Transverse colon (tissue), 4 donors: ENCODE measurements at regions not wholly inside any gene's neighbourhood (a gene's known extent, or its start where the extent isn't known, plus 50 kb on each side); places are given as distances from the start of the nearest gene placed in this dataset.

ENCODE experiments used
- DNase-seq: peaks from one replicate; pipeline ENCODE4 v3.0.0-alpha.2; 2019
- H3K27ac ChIP-seq, 4 donors: fragments of 200-600 bp; sonication (generic); 2 replicates each; pipeline ENCODE4 v1.5.1; 2016 to 2018; ENCODE audit warnings: inconsistent platforms in 4 of 4
- H3K27me3 ChIP-seq: fragments of 200-600 bp; sonication (generic); 2 replicates; pipeline ENCODE4 v1.5.1; 2017; ENCODE audit warnings: inconsistent platforms
- H3K36me3 ChIP-seq, 4 donors: fragments of 200-600 bp; sonication (generic); 2 replicates each; pipeline ENCODE4 v1.5.1; 2017 to 2019; ENCODE audit warnings: inconsistent platforms in 4 of 4
- H3K4me1 ChIP-seq, 4 donors: fragments of 200-600 bp; sonication (generic); 2 replicates each; pipeline ENCODE4 v1.5.1; 2017 to 2020; ENCODE audit warnings: inconsistent platforms in 4 of 4
- H3K4me3 ChIP-seq, 4 donors: fragments of 200-600 bp; sonication (generic); 1 replicate in 1 of 4; 2 replicates in 3 of 4; pipeline versions ENCODE4 v1.5.1 to v1.6.1; 2017 to 2019; ENCODE audit warnings: inconsistent platforms in 4 of 4
- H3K9me3 ChIP-seq, 2 donors: fragments of 200-600 bp; sonication (generic); 2 replicates each; pipeline ENCODE4 v1.5.1; 2017 to 2019; ENCODE audit warnings: inconsistent platforms in 2 of 2
- CTCF ChIP-seq, 5 experiments: fragments of 200-600 bp in 3 of 5; fragments of 450-650 bp in 2 of 5; sonication (generic) in 3 of 5; IDR thresholded peaks; 1 replicate in 2 of 5; 2 replicates in 3 of 5; pipeline ENCODE4 v1.5.1; 2016 to 2017; ENCODE audit warnings: antibody characterized with exemption in 5 of 5, inconsistent platforms in 3 of 5, mild to moderate bottlenecking in 2 of 5, moderate library complexity in 1 of 5
- EP300 ChIP-seq: sonication (generic); formaldehyde crosslinking; IDR thresholded peaks from one replicate; pipeline ENCODE4 v1.6.1; 2017; ENCODE audit warnings: antibody characterized with exemption, low read depth
- POLR2A ChIP-seq: fragments of 450-650 bp; IDR thresholded peaks from one replicate; pipeline ENCODE4 v1.6.1; 2016; ENCODE audit warnings: antibody characterized with exemption, mild to moderate bottlenecking, moderate library complexity
- POLR2AphosphoS5 ChIP-seq, 3 donors: sonication (generic); formaldehyde crosslinking; IDR thresholded peaks; one replicate each; pipeline ENCODE4 v1.6.1; 2016; ENCODE audit warnings: antibody characterized with exemption in 3 of 3
- WGBS, 2 donors: methylation state at CpG; one replicate each; pipeline ENCODE4 v1.1.5; 2018; ENCODE audit warnings: low coverage in 1 of 2; 5-methylcytosine and 5-hydroxymethylcytosine counted together
- in situ Hi-C, 4 donors: fragments of 200-750 bp; cut with MboI; loops; one replicate each; pipeline versions ENCODE4 v1.15.0 to v1.15.1; 2017; ENCODE audit warnings: low sequenced_read_pairs in 3 of 4, low pct_ligation_motif_present in 1 of 4, low pct_unique_long_range_greater_than_20kb in 1 of 4
- intact Hi-C: fragments of 100-400 bp; cut with DNase I; formaldehyde crosslinking; loops from one replicate; pipeline ENCODE4 v1.15.1; 2023; ENCODE audit warnings: low total_unique reads

GRCh38 chr1:79362470-79362869 lies 355.9 kb upstream of the ADGRL4 start:
- intact Hi-C loops = no loop called here
- DNase-seq = no peak
- Histone ChIP-seq H3K9me3 (no peaks in the 10 kb centered on the region), H3K27ac (no peak overlapping the region), H3K27me3 (no peaks in the 10 kb centered on the region), H3K4me3 (no peak overlapping the region), H3K4me1 (no peaks in the 10 kb centered on the region), H3K36me3 (no peaks in the 10 kb centered on the region)
- TF ChIP-seq EP300 (no peak), POLR2A (no peak), CTCF (IDR thresholded peaks at IDR 0.05) (no peak), POLR2AphosphoS5 (IDR thresholded peaks at IDR 0.05) (no peak)
- 80 to 95% methylated on average over 3 of the region's 3 CpGs for WGBS, 2 donors
- in situ Hi-C loops = loop anchor here in 2 of 4 donors (25.0 kb wide), 1 partner anchor 525 kb away; no protein-coding TSS in a partner anchor

- WGBS, 2 donors = 56 to 77% methylated on average over 3 to 4 of the region's 4 CpGs
- no peak overlapping the region for H3K27ac ChIP-seq
- no peaks in the 10 kb centered on the region for H3K36me3 ChIP-seq
- H3K9me3 ChIP-seq = no peaks in the 10 kb centered on the region
- intact Hi-C loops = no loop called here
- no peaks in the 10 kb centered on the region for H3K27me3 ChIP-seq
- in situ Hi-C loops = loop anchor here in 2 of 4 donors (25.0 kb wide), 1 partner anchor 518 kb away; no protein-coding TSS in a partner anchor
- no peak for DNase-seq
- no peak overlapping the region for H3K4me3 ChIP-seq
- TF ChIP-seq EP300 (no peak), POLR2AphosphoS5 (IDR thresholded peaks at IDR 0.05) (no peak), POLR2A (no peak), CTCF (IDR thresholded peaks at IDR 0.05) (no peak)
- no peaks in the 10 kb centered on the region for H3K4me1 ChIP-seq
Observed at GRCh38 chr1:79355090-79355489, 348.6 kb upstream of the ADGRL4 start.

- no peaks in the 10 kb centered on the region for H3K9me3 ChIP-seq
- in situ Hi-C loops = loop anchor here in 2 of 4 donors (25.0 kb wide), 1 partner anchor 516 kb away; no protein-coding TSS in a partner anchor
- no peaks in the 10 kb centered on the region for H3K27me3 ChIP-seq
- H3K4me1 ChIP-seq = no peaks in the 10 kb centered on the region
- DNase-seq = no peak
- no peak overlapping the region for H3K27ac ChIP-seq
- no peaks in the 10 kb centered on the region for H3K36me3 ChIP-seq
- TF ChIP-seq POLR2A = no peak
- TF ChIP-seq CTCF (IDR thresholded peaks at IDR 0.05) = peak in 4 of 5 experiments; percentile 13 to 34 (median 24)
- 39 to 44% methylated on average over 3 to 4 of the region's 4 CpGs for WGBS, 2 donors
- no peak overlapping the region for H3K4me3 ChIP-seq
- intact Hi-C loops = no loop called here
Observed at GRCh38 chr1:79353224-79353623, 346.7 kb upstream of the ADGRL4 start.

GRCh38 chr1:79326875-79327274 lies 320.3 kb upstream of the ADGRL4 start:
- Histone ChIP-seq H3K4me1 (no peaks in the 10 kb centered on the region), H3K36me3 (no peaks in the 10 kb centered on the region), H3K9me3 (no peaks in the 10 kb centered on the region), H3K4me3 (no peak overlapping the region), H3K27me3 (no peaks in the 10 kb centered on the region), H3K27ac (no peak overlapping the region)
- 65 to 78% methylated on average over 3 of the region's 3 CpGs for WGBS, 2 donors
- intact Hi-C loops (no loop called here), in situ Hi-C loops (no loop called here)
- no peak for DNase-seq
- TF ChIP-seq EP300 = no peak
- no peak for TF ChIP-seq POLR2A
- no peak for TF ChIP-seq POLR2AphosphoS5 (IDR thresholded peaks at IDR 0.05)
- no peak for TF ChIP-seq CTCF (IDR thresholded peaks at IDR 0.05)
